ENCODE measurements at regions not wholly inside any gene's neighbourhood (a gene's known extent, or its start where the extent isn't known, plus 50 kb on each side); places are given as distances from the start of the nearest gene placed in this dataset.
"Not testable (repeated sequence)": the region's sequence is repeated elsewhere in the genome, so short reads cannot be mapped to it uniquely, and the experiment has no call there.

- not testable (repeated sequence) for DNase-seq
These were observed 452.6 kb downstream of the NR4A2 start for GRCh38 chr2:155879900-155880299.

GRCh38 chr2:155872396-155872795 lies 460.1 kb downstream of the NR4A2 start:
- no peak for DNase-seq

- DNase-seq = no peak
These were observed 460.6 kb downstream of the NR4A2 start for GRCh38 chr2:155871940-155872339.

- DNase-seq = no peak
These were observed 465.0 kb downstream of the NR4A2 start for GRCh38 chr2:155867564-155867963.

- DNase-seq = no peak
These were observed 466.0 kb downstream of the NR4A2 start for GRCh38 chr2:155866477-155866876.

- DNase-seq = no peak
These were observed 480.4 kb downstream of the NR4A2 start for GRCh38 chr2:155852156-155852555.

- no peak for DNase-seq
These were observed 486.3 kb downstream of the NR4A2 start for GRCh38 chr2:155846259-155846658.

GRCh38 chr2:155844461-155844860 lies 488.1 kb downstream of the NR4A2 start:
- DNase-seq = no peak

- DNase-seq = no peak
These were observed 490.4 kb downstream of the NR4A2 start for GRCh38 chr2:155842103-155842502.

- DNase-seq = no peak
These were observed 491.1 kb downstream of the NR4A2 start for GRCh38 chr2:155841442-155841841.

- no peak for DNase-seq
These were observed 491.9 kb downstream of the NR4A2 start for GRCh38 chr2:155840661-155841060.

- no peak for DNase-seq
These were observed 492.5 kb downstream of the NR4A2 start for GRCh38 chr2:155839991-155840390.

- no peak for DNase-seq
These were observed 493.1 kb downstream of the NR4A2 start for GRCh38 chr2:155839436-155839835.

GRCh38 chr2:155836439-155836838 lies 496.1 kb downstream of the NR4A2 start:
- DNase-seq = no peak

- DNase-seq = no peak
These were observed 501.5 kb downstream of the NR4A2 start for GRCh38 chr2:155830817-155831579.

GRCh38 chr2:155830351-155830750 lies 502.2 kb downstream of the NR4A2 start:
- no peak for DNase-seq

- DNase-seq = no peak
These were observed 506.6 kb downstream of the NR4A2 start for GRCh38 chr2:155825876-155826275.

- peak; percentile 44 for DNase-seq
These were observed 516.7 kb downstream of the NR4A2 start for GRCh38 chr2:155815851-155816250.

- DNase-seq = no peak
These were observed 517.2 kb downstream of the NR4A2 start for GRCh38 chr2:155815275-155815674.

- DNase-seq = no peak
These were observed 522.1 kb downstream of the NR4A2 start for GRCh38 chr2:155810411-155810810.

- DNase-seq = no peak
These were observed 529.6 kb downstream of the NR4A2 start for GRCh38 chr2:155802888-155803287.

- DNase-seq = no peak
These were observed 539.9 kb downstream of the NR4A2 start for GRCh38 chr2:155792666-155793065.

- no peak for DNase-seq
These were observed 562.0 kb downstream of the NR4A2 start for GRCh38 chr2:155770516-155770915.

GRCh38 chr2:155766342-155767115 lies 566.0 kb downstream of the NR4A2 start:
- DNase-seq = no peak

All from RPMI8226 (cell line).